ENCODE measurements at regions not wholly inside any gene's neighbourhood (a gene's known extent, or its start where the extent isn't known, plus 50 kb on each side); places are given as distances from the start of the nearest gene placed in this dataset.

GRCh38 chr5:159422910-159423309 lies 92.6 kb upstream of the IL12B start:
- DNase-seq = no peak

- no peak for DNase-seq
These were observed 93.8 kb upstream of the IL12B start for GRCh38 chr5:159424123-159424522.

- no peak for DNase-seq
These were observed 96.4 kb upstream of the IL12B start for GRCh38 chr5:159426694-159427093.

GRCh38 chr5:159427180-159428012 lies 97.1 kb upstream of the IL12B start:
- DNase-seq = no peak

- no peak for DNase-seq
These were observed 100.2 kb upstream of the IL12B start for GRCh38 chr5:159430361-159431012.

GRCh38 chr5:159435855-159436254 lies 105.6 kb upstream of the IL12B start:
- no peak for DNase-seq

DNA sequence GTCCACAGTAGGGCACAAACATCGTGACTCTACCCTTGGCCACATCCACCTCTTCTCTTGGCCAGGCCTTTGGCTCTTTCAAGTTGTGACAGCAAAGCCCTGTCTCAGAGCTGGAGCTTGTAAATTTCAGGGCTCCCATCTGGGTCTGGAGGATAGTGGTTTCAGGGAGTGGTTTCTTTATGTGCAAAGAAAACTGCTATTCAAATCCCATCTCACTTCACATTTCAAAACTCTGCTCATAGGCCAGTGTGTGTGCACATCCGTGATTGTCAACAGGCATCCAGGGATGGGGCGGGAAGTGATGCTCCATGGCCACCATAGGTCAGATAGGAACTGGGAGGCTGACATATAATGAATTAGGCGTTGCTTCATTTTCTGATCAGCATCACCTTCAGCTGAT lies 107.8 kb upstream of the IL12B start:
- DNase-seq = no peak

- no peak for DNase-seq
These were observed 108.7 kb upstream of the IL12B start for GRCh38 chr5:159439002-159439401.

DNA sequence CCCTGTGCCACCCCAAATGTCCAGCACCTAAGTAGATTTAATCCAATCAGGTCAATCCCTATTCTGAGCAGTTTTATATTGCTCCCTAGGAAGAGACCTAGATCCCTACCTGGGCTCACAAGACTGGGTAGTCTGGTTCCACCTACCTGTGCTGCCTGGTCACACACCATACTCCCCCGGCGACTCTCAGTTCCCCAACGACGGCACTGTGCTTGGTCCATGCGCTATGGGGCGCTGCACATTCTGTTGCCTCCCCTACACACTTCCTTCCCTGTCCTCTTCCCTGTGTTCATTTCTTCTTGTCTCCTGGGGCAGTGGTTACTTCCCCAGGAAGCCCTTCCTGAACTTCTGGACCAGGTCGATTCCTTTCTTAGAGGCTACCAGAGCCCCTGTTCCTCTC lies 109.9 kb upstream of the IL12B start:
- DNase-seq = no peak

DNA sequence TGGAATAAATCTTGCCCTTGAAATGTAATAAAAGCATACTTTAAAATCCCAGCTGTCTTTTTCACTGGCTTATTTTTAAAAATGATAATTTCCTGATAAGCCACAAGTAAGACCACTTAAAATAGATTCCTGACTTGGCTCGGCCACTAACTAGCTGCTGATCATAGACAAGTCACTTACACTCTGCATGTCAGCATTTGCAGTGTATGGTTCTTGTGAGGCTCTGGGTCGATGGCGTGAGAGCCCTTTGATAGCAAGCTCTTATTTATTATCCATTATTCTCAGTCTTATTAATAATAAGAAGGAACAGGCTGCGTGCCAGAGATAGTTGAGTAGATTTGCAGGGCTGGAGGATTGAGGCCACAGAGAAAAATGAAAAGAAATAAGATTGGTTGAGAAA lies 110.7 kb upstream of the IL12B start:
- DNase-seq = no peak

DNA sequence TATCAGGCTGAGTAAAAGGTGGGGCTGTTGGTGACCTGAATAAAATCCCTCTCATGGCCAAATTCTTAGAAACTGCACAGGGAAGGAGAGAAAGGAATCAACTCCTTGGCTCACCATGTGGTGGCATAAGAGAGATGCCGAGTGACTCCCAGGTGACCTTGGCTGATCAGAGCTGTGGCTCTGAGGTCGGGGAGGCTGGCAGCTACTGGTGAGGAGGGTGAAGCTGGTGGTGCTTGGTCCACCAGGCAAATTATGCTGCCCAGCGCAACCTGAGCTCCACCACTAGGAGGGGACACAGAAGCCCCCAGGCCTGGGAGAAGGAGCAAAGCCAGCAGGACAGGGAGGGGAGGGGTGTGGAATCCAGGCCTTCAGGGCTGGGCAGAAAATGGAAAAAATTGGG lies 111.2 kb upstream of the IL12B start:
- no peak for DNase-seq

- DNase-seq = no peak
These were observed 112.0 kb upstream of the IL12B start for GRCh38 chr5:159442206-159442850.

GRCh38 chr5:159444441-159445082 lies 114.3 kb upstream of the IL12B start:
- no peak for DNase-seq

- no peak for DNase-seq
These were observed 116.8 kb upstream of the IL12B start for GRCh38 chr5:159447116-159447515.

DNA sequence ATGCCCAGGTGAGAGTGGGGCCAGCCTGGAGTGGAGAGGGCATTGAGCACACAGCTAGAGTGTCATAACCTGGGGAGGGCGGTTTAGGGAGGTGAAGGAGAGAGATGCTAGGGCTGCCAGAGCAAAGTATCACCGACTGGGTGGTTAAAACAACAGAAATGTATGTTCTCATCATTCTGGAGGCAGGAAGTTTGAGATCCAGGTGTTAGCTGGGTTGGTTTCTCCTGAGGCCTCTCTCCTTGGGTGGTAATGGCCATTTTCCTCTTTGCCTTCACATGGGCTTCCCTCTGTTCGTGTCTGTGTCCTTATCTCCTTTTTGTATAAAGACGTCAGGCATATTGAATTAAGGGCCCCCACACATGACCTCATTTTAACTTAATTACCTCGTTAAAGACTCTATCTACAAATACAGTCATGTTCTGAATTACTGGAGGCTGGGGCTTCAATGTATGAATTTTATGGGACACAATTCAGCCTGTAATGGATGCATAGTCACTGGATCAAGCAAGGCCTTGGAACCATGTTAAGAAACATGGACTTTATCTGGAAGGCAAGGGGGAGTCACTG lies 118.6 kb upstream of the IL12B start:
- no peak for DNase-seq

GRCh38 chr5:159449925-159450324 lies 119.6 kb upstream of the IL12B start:
- no peak for DNase-seq

DNA sequence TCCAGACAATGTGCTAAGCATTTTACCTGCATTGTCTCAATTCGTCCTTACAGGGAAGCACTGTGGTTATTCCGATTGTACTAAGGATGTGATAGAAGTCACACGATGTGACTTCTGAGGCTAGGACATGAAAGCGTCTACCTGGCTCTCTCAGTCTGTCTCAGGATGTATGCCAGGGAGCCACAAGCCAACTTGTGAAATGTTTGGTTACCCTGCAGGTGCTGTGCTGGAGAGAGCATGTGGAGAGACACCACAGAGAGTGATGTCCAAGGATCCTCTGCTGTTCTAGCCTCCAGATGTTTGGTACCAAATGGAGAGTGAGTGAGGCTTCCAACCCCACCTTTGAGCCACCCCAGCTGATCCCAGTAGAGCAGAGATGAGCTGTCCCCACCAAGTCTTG lies 120.1 kb upstream of the IL12B start:
- DNase-seq = no peak

- no peak for DNase-seq
These were observed 121.1 kb upstream of the IL12B start for GRCh38 chr5:159451197-159452052.

DNA sequence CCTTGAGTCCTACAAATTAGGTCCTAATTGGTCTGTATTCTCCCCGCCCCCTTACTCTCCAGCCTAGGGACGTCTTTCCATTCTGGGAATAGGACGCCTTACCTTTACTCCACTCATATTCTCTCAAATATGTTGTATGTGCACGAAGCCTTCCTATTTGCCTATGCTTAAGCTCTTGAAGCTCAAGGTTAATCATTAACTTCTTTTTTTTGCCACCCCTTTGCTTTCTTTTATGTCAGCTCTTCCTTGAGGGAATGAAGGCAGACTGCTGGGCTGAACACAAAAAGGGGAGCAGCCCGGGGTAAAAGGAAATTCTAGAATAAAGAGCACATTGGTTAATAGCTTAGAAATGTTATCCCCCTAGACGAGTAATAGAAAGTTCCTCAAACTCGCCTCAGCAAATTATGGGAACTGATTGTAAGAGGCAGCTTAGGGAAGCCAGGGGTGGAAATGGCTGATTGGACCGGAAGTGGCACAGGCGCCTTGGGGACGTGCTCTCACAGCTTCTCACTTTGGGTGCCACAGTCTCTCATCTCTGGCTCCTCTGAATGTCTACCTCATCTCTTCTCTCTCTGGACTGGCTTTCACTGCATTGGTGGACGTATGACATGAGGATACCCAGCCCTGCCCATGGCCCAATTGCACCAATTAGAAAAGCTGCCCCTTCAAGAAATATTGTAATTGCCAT lies 122.3 kb upstream of the IL12B start:
- DNase-seq = no peak

DNA sequence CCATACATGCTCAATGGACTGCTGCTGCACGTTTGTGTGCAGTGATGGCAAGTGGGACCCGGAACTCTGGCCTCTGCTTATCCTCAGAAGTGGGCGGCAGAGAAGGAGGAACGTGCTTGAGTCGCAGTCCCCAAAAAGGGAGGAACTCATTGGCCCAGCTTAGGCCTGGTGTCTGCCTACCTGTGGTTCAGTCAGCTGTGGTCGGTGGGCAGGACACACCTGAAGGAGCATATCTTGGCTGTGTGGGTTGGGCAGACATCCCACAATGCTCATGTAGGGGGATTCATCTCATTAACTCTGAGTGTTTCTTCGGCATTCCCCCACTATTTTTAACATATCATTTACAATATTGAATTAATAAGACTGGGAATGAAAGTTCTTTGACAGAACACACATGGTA lies 122.9 kb upstream of the IL12B start:
- DNase-seq = no peak

DNA sequence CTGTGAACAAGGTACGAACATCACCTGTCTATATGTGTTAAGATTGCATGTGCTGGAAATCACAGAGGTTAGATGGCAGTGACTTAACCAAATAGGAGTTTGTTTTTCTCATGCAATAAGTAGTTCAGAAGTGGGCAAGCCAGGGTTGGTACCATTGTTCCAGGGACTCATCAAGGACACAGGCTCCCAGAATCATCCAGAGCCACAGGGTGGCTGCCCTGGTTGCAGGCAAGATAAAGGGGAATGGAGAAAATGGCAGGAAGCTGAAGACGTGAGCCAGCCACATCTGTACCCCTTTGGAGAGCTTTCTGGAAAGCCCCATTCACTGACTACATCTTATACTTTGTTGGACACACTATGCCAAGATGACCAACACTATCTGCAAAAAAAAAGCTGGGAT lies 126.0 kb upstream of the IL12B start:
- no peak for DNase-seq
